Cardiac muscle cell (in vitro differentiated cells and primary cell): ENCODE measurements at regions not wholly inside any gene's neighbourhood (a gene's known extent, or its start where the extent isn't known, plus 50 kb on each side); places are given as distances from the start of the nearest gene placed in this dataset.

Experiments used
- DNase-seq, 2 donors: peaks; one replicate each; pipeline versions ENCODE4 v3.0.0 to v3.0.0-alpha.2; 2010 to 2017; ENCODE audit warnings: low read depth in 1 of 2, low spot score in 1 of 2
- H3K27ac ChIP-seq: fragments of 200-600 bp; sonication (generic); 2 replicates; pipeline ENCODE4 v1.5.1; 2016
- H3K27me3 ChIP-seq: fragments of 200-600 bp; sonication (generic); 2 replicates; pipeline ENCODE4 v1.6.0; 2016; ENCODE audit warnings: control low read depth
- H3K36me3 ChIP-seq: fragments of 200-600 bp; sonication (generic); 2 replicates; pipeline ENCODE4 v1.5.1; 2016; ENCODE audit warnings: control low read depth
- H3K4me1 ChIP-seq: fragments of 200-600 bp; sonication (generic); 2 replicates; pipeline ENCODE4 v1.8.1; 2017; ENCODE audit warnings: low read depth, mild to moderate bottlenecking, mixed run types
- H3K4me3 ChIP-seq: fragments of 200-600 bp; sonication (generic); 2 replicates; pipeline ENCODE4 v1.5.1; 2016; ENCODE audit warnings: mild to moderate bottlenecking
- H3K9me3 ChIP-seq: fragments of 200-600 bp; sonication (generic); 2 replicates; pipeline ENCODE4 v1.5.1; 2017; ENCODE audit warnings: low read depth, mild to moderate bottlenecking, control low read depth
- CTCF ChIP-seq: IDR thresholded peaks from 2 replicates; pipeline ENCODE4 v1.5.1; 2012; ENCODE audit warnings: low read depth, mild to moderate bottlenecking, low read length

DNA sequence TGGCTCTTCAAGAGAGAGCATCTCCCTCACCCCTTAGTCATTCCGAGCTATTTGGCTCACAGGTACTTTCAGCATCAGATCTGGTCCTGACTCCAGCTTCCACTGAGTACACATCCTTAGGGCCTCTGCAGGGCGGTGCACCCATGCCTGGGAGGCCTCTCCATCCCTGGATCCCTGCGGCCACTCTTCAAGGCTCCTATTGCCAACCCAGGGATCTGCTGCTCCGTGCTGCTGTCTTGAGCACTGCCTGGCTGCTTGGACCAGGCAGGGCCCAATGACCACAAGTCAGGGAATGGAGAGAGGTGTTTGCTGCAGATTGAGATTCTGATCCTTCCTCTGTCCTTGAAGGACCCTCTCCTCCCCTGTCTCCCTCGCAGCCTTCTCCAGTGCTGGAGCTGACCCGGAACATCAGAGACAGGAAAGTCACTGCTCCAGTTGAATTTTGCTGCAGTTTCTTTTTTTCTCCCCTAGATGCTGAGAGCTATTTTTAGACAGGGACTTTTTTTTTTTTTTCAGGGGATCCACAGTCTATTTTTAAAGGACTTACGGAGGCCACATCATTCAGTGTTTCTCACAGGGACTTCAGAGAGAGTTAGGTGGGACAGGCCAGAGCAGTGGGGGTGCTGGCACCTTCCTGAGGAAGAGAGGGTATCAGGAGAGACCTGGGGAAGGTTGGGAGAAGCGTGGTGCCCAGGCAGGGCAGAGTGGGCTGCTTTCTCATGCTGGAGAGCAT, 50.1 kb upstream of the KCNA1 start:
- TF ChIP-seq CTCF = no peak
- no peak overlapping the region for H3K4me3 ChIP-seq
- no peaks in the 10 kb centered on the region for H3K36me3 ChIP-seq
- DNase-seq = peak in 1 of 2 donors; percentile 28
- peaks cover 40% of the 10 kb centered on the region for H3K4me1 ChIP-seq
- peaks cover 12% of the 10 kb centered on the region for H3K27me3 ChIP-seq
- H3K9me3 ChIP-seq = no peaks in the 10 kb centered on the region
- peak overlapping the region; percentile 57 for H3K27ac ChIP-seq
